H4 (cell line): ENCODE measurements at regions not wholly inside any gene's neighbourhood (a gene's known extent, or its start where the extent isn't known, plus 50 kb on each side); places are given as distances from the start of the nearest gene placed in this dataset.

ENCODE experiments used
- DNase-seq: peaks from one replicate; pipeline ENCODE4 v3.0.0-alpha.2; 2015; ENCODE audit warnings: low spot score

- DNase-seq = no peak
These were observed 313.8 kb downstream of the ZPLD1 start for GRCh38 chr3:102748646-102749045.

DNA sequence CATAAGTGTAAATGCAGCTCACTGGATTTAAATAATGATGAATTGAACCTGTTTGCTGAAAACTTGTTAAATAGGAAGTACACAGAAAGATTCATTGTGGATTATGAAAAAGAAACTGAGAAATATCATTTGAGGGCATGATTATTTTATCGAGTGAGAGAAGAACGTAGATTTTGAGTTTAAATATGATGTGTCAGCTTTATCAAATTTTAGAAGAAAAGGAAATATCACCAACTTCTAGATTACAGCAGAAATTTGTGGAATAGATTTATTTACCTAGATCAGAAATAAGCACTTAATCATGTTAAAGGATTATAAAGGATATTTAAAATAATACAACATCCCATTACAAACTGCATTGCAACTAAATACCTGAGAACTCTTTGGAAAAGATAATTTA, 315.5 kb downstream of the ZPLD1 start:
- no peak for DNase-seq

DNA sequence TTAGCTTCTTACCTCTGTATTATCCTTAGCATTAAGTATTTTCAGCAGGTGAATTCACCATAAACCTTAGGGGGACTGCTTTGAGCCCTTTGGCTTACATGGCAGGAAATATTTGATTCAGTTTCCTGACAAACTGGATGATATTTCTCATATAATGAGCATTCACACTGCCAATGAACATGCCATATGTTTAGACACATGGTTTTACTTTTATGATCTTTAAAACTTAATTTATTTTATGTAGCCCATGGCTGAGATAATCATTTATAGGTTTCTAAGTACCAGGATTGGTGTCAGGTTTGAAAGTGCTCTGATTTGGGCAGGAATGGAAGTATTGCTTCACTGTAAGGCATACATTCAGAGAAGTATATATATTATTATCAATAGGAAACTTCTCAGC, 319.1 kb downstream of the ZPLD1 start:
- no peak for DNase-seq

DNA sequence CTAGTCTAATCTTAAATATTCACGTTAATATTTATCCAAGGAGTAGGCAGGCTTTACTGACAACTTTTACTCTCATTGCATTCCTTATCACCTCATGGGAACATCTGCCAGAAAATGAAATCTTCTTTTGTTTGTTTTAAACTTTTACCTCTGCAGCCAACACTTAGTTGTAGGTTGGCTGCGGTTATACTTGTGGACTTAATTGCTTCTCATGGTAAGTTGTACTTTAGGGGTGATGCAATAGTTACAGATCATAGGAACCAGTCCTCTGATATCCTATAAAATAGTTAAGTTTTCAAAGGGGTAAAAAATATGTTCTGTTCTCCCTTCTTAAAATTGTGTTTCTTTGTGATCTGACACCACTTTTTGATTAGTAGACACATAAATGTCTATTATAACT, 321.9 kb downstream of the ZPLD1 start:
- no peak for DNase-seq

- no peak for DNase-seq
These were observed 323.1 kb downstream of the ZPLD1 start for GRCh38 chr3:102757950-102758349.

DNA sequence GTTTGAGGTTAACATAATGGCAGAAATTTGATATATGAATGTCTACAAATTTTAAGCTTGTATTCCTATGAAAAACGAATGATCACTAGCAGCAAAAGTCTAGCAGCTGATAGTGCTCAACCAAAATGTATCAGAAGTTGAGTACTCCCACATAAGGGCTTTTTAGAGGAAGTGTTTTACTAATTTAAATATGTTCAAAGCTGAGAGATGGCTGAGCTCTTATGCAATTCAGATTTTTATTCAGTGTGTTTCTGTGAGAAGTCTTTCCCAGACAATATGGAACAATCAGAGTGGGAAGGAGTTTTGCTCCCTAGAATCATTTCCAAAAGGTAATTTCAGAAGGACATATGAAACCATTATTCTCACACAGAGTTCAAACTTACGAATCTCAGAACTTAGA, 327.0 kb downstream of the ZPLD1 start:
- DNase-seq = no peak

GRCh38 chr3:102790747-102791325, 356.0 kb downstream of the ZPLD1 start:
- DNase-seq = no peak

DNA sequence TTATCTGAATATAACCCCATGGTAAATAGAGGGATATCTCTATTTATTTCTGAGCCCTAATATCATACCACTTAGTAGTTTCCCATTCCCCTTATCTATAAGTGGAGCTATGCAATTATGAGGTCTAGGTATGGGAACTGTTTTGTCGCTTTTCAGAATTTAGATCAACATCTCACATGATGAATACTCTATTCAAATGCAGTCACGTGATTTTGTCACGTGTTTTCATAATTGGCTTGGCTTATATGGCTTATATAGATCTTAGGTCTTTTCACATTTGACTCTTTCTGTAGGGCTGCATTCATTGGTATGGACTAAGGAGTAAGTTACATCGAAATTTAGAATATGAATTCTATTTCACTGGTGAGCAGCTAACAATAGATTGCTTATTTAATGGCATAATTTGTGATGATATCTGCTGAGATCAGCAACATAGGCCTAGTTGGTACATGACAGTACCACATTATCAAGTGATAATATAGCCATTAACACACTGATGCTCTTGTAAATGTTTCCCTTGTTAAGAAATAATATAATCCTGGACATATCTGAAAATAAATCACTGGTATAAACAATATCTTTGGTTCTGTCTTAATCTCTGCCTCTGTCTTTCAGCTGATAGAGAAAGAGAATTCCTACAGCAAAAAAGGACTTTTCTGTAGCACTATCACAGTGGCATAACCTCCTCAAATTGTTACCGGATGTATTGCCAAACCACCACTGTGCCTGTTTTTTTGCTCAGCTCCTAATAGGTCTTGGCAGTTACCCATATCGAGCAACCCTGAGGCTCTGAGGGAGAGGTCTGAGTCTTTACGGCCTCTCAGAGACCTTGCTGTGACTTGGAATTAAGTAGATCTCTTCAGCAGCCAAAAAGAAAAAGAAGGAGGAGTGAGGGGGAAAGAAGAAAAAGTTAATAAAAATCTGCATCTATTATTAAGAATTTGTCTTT, 357.1 kb downstream of the ZPLD1 start:
- DNase-seq = peak; percentile 3

- no peak for DNase-seq
These were observed 362.0 kb downstream of the ZPLD1 start for GRCh38 chr3:102796804-102797203.

DNA sequence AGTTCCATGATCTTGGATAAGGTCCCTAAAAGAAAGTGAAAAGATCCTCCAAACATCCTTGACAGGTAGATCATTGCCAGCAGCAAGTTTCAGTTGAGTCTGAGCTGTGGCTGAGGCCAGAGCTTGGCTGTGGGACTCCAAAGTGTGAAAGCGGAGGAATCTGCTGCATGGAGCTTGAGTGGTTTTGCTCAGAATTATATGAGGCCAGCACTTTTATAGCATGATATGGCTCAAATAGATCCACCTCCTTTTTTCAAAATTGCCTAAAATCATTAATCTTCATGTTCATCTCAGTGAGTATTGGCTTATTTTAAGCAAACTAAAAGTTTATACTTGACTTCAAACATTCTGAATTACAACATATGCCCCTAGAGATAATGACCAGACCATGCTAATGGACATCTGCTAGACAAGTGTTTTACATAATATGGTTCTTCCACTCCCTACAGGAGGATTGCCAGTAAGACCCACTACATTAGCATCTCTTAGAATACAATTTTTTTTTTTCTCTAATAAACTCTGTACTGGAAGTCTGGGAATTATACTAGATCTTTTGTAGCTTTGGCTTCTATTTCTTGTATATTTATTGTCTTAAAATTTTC, 368.1 kb downstream of the ZPLD1 start:
- DNase-seq = no peak

DNA sequence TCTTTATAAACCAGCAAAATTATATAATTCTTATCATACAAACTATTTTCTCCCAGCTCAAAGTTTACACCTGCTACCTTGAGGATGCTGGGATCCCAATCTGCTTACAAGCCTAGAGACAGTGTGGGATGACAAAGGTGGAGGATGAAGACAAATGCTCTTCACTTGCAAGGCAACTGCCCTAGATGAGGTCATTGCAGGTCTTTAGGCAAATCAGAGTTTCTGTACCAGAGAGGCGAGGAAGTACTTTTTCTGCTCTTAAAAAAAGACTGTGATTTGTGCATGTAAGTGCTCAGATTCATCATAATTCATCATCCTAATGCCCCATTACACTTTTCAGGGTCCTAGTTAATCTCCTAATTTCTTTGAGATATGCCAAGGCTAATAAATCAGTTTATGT, 376.1 kb downstream of the ZPLD1 start:
- DNase-seq = no peak

DNA sequence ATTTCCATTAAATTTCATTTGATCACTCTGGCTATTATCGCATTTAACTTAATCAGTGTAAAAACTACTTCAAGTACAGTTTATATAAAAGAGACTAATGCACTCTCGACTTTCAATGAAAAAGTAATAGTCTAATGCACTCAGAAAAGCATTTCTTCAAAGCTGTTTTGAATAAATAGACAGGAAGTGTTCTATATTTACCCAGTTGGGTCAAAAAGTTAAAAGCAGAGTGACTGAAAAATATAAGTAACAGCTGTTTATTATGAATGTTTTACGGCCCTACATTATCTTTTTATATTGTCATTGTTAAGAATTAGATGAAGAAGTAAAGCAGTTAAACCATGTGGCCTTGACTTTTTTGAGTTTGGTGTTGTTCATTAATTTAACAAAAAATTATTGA, 391.8 kb downstream of the ZPLD1 start:
- no peak for DNase-seq

DNA sequence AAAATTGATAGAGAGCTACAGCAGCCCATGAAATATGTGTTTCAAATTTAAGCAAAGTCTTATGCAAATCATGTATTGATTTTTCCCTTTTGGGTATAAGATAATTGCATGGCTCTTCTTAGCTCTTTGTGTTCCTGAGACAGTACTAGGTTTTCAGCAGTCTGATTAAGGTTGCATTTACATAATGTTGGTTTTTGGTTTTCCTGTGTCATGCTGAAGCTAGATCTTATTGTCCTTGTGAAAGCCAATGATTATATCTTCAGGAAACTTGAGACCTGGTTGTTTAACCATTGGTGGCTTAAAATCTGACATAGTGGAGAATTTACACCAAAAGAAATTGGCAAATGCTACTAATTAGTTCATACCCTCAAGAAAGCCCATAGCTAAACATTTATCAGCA, 392.6 kb downstream of the ZPLD1 start:
- DNase-seq = no peak

DNA sequence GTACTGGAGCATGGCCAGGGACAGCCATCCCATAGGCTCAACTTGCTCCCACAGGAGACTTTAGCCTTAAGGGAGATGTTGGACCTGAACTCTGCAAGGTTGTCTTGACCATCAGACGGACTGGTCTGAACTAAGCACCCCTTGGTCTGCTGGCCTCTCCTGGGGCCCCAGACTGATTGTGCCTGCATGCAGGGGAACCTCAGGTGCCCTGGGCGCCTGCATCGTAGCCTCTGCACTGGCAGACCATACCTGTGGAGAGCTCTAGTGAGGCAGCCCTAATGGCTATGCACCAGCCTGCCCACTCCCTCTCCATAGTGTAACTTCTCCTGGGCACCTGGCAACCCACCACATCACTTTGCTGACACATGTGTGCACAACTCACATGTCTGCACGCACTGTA, 395.6 kb downstream of the ZPLD1 start:
- no peak for DNase-seq

GRCh38 chr3:102841866-102842265, 407.1 kb downstream of the ZPLD1 start:
- no peak for DNase-seq

- no peak for DNase-seq
These were observed 432.0 kb downstream of the ZPLD1 start for GRCh38 chr3:102866845-102867244.

DNA sequence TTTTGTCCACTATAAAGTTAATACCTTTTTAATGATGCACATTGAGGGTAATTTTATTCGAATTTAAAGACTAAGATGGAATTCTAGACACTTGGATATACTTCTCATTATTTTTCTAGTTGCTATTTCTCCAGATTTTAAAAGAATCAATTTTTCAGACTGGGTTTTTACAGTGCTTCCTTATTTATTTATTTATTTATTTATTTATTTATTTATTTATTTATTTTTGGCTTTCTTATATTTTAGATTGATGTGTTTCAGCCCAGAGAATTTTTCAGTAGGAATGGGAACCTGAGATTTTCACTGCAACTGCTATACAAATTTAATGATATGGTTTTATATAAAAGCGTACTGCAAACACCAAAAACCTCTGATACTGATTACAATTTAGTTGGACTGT, 448.7 kb downstream of the ZPLD1 start:
- no peak for DNase-seq

GRCh38 chr3:102885289-102885688, 450.5 kb downstream of the ZPLD1 start:
- no peak for DNase-seq

DNA sequence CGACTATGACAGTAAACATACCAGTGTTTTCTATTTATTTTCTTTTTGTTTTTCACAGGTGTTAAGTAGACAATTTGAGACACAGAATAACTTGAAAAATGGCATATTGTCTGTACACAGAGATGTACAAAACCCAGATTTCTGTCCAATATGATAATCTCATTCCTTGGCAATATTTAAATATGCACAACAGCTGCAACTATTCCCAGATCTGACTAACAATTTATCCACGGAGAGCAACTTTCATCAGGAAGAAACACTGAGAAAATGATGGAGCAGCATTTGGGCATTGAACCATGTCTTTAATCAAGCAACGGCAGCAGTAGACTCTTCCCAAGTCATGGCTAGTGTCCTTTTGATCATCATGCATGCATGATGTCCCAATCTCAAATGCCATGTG, 452.6 kb downstream of the ZPLD1 start:
- no peak for DNase-seq

DNA sequence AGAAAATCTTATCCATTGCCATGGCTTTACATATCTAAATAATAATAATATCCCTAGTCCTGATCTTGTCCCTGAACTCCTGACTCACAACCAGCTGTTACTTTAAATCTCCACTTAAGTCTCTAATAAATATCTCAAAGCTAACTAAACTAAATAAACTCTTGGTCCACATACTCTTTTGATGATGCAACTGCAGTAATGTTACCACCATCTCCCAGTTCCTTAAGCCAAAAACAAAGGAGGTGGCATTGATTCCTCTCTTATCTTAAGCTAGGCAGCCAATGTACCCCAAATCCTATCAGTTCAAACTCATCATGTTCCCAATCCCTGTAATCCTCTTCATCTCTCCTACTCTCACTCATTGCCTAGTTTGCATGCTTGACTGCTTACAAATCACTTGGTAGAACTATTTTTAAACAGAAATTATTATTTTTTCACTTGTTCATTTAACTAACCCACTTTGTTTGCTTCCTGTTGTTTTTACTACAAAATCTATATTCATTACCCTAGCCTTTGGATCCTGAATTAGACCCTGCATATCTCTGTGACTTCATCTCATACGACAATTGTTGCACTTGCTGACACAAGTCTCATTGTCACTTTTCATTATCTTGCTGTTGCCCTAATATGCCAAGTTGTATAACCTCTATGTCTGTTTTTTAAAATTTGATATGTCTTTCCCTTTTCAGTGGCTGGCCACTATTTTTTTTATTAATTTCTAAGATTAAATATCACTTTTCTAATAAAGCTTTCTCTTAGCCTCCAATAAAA, 462.2 kb downstream of the ZPLD1 start:
- no peak for DNase-seq

DNA sequence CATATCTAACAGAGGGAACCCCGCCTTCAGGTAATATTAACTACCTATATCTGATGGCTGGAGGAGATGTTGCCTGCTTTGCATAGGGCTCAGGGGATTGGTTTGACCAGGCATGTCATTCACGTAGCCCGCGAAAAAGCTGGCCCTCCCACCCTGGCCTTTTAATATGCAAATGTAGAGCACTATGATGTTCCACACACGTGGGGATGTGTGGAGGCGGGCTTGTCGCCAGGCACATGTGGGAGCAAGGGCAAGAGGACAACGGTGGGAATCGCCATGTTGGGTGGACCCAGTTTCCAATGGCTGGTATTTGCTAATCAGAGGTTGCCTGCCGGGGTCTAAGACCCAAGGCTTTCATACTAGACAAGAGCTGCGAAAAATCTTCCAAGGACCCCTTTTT, 469.8 kb downstream of the ZPLD1 start:
- DNase-seq = no peak

DNA sequence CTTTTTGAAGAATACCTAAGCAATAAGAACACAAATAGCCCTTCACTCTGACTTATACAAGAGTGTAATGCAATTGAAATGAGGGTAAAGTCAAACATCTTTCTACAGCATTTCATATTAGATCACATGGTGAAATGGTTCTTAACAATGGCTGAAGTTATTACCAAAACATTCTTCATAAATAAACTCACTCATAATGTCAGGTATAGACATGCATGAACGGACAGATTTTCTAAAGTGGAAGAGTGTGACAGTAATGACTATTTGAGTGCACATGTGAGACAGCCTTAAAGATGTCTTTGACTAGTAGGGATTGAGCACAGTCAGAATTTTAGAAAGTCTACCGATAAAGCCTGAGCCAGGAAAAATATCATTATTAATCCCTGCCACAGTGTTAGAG, 471.0 kb downstream of the ZPLD1 start:
- DNase-seq = no peak
